ENCODE measurements at regions not wholly inside any gene's neighbourhood (a gene's known extent, or its start where the extent isn't known, plus 50 kb on each side); places are given as distances from the start of the nearest gene placed in this dataset.
"Not testable (repeated sequence)": the region's sequence is repeated elsewhere in the genome, so short reads cannot be mapped to it uniquely, and the experiment has no call there.

DNA sequence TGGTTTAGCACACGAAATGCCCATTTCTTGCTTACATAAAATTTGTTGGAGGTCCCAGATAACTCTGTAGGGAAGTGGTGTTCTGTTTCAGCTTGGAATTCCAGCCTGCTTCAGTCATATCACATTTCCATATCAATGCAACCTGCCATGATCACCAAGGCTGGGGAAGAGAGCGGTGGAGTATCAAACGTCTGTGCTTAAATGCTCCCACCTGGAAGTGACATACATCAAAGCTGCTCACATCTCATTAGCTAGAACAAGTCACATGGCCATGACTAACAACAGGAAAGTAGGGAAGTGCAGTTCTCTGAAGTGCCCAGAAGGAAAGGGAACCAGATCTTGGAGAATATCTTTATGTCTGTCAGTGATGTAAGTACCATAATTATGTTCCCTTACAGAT is 130.2 kb upstream of the CFAP20DC start:
- Histone ChIP-seq H3K4me1 (ENCODE audit: control insufficient read depth in 1 of 2, insufficient read depth in 2 of 2, low read length in 2 of 2) (no peaks in the 10 kb centered on the region), H3K9me3 (ENCODE audit: control insufficient read depth in 1 of 2, low read length in 2 of 2) (peaks cover 0 to 1% of the 10 kb centered on the region in 2 donors), H3K27ac (ENCODE audit: low read length) (no peak overlapping the region), H3K27me3 (ENCODE audit: low read depth, low read length) (no peaks in the 10 kb centered on the region), H3K36me3 (ENCODE audit: control insufficient read depth in 1 of 2, insufficient read depth in 2 of 2, low read length in 2 of 2) (no peaks in the 10 kb centered on the region), H3K4me3 (ENCODE audit: low read depth in 1 of 2, low read length in 2 of 2) (no peak overlapping the region)

- H3K27me3 ChIP-seq (ENCODE audit: low read depth, low read length), result no peaks in the 10 kb centered on the region
- H3K36me3 ChIP-seq (ENCODE audit: control insufficient read depth in 1 of 2, insufficient read depth in 2 of 2, low read length in 2 of 2), result no peaks in the 10 kb centered on the region
- peaks cover 0 to 4% of the 10 kb centered on the region in 2 donors for H3K9me3 ChIP-seq (ENCODE audit: control insufficient read depth in 1 of 2, low read length in 2 of 2)
- H3K4me1 ChIP-seq (ENCODE audit: control insufficient read depth in 1 of 2, insufficient read depth in 2 of 2, low read length in 2 of 2), result no peaks in the 10 kb centered on the region
- H3K4me3 ChIP-seq (ENCODE audit: low read depth in 1 of 2, low read length in 2 of 2), result no peak overlapping the region
- H3K27ac ChIP-seq (ENCODE audit: low read length), result no peak overlapping the region
Observed at GRCh38 chr3:59178698-59179097, 128.9 kb upstream of the CFAP20DC start.

GRCh38 chr3:59171491-59171890 is 121.7 kb upstream of the CFAP20DC start:
- Histone ChIP-seq H3K27ac (ENCODE audit: low read length) (no peak overlapping the region), H3K4me1 (ENCODE audit: control insufficient read depth in 1 of 2, insufficient read depth in 2 of 2, low read length in 2 of 2) (no peaks in the 10 kb centered on the region), H3K36me3 (ENCODE audit: control insufficient read depth in 1 of 2, insufficient read depth in 2 of 2, low read length in 2 of 2) (no peaks in the 10 kb centered on the region), H3K27me3 (ENCODE audit: low read depth, low read length) (no peaks in the 10 kb centered on the region), H3K4me3 (ENCODE audit: low read depth in 1 of 2, low read length in 2 of 2) (no peak overlapping the region), H3K9me3 (ENCODE audit: control insufficient read depth in 1 of 2, low read length in 2 of 2) (peaks cover 0 to 4% of the 10 kb centered on the region in 2 donors)

DNA sequence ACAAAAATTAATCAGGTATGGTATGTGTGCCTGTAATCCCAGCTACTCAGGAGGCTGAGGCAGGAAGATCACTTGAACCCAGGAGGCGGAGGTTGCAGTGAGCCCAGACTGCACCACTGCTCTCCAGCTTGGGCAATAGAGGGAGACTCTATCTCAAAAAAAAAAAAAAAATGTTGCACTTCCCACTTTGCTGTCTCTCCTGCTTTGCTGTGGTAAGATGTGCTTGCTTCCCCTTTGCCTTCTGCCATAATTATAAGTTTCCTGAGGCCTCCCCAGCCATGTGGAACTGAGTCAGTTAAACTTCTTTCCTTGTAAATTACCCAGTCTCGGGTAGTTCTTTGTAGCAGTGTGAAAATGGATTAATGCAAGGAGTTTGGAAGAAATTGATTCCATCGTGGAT is 120.3 kb upstream of the CFAP20DC start:
- not testable (repeated sequence) for H3K4me1 ChIP-seq (ENCODE audit: control insufficient read depth in 1 of 2, insufficient read depth in 2 of 2, low read length in 2 of 2)

GRCh38 chr3:59167756-59168155 is 117.9 kb upstream of the CFAP20DC start:
- no peaks in the 10 kb centered on the region for H3K27me3 ChIP-seq (ENCODE audit: low read depth, low read length)
- no peak overlapping the region for H3K27ac ChIP-seq (ENCODE audit: low read length)
- no peaks in the 10 kb centered on the region for H3K36me3 ChIP-seq (ENCODE audit: control insufficient read depth in 1 of 2, insufficient read depth in 2 of 2, low read length in 2 of 2)
- no peaks in the 10 kb centered on the region for H3K4me1 ChIP-seq (ENCODE audit: control insufficient read depth in 1 of 2, insufficient read depth in 2 of 2, low read length in 2 of 2)
- H3K9me3 ChIP-seq (ENCODE audit: control insufficient read depth in 1 of 2, low read length in 2 of 2), result no peaks in the 10 kb centered on the region
- H3K4me3 ChIP-seq (ENCODE audit: low read depth in 1 of 2, low read length in 2 of 2), result no peak overlapping the region

More for the DNA sequence above, 120.3 kb upstream of the CFAP20DC start:
- not testable (repeated sequence) for H3K27me3 ChIP-seq (ENCODE audit: low read depth, low read length); H3K4me3 ChIP-seq (ENCODE audit: low read depth in 1 of 2, low read length in 2 of 2); H3K9me3 ChIP-seq (ENCODE audit: control insufficient read depth in 1 of 2, low read length in 2 of 2); H3K27ac ChIP-seq (ENCODE audit: low read length); H3K36me3 ChIP-seq (ENCODE audit: control insufficient read depth in 1 of 2, insufficient read depth in 2 of 2, low read length in 2 of 2)

DNA sequence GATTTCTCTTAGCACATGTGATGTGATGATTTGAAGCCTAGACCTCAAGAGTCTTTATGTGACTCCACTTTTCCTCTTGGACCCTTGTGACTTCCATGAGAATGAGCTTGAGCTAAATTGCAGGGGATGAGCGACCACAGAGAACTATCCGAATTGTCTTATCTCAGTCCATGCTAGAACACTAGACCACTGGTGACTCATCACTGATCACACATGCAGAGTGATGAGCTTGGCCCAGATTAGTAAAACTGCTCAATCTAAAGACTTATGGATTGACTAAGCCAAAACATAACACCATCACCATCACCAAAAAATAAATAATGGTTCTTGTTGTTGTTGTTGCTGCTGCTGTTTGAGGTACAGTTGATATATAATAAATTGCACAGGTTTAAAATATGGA is 114.1 kb upstream of the CFAP20DC start:
- Histone ChIP-seq H3K27me3 (ENCODE audit: low read depth, low read length) (no peaks in the 10 kb centered on the region), H3K36me3 (ENCODE audit: control insufficient read depth in 1 of 2, insufficient read depth in 2 of 2, low read length in 2 of 2) (no peaks in the 10 kb centered on the region), H3K4me1 (ENCODE audit: control insufficient read depth in 1 of 2, insufficient read depth in 2 of 2, low read length in 2 of 2) (no peaks in the 10 kb centered on the region), H3K4me3 (ENCODE audit: low read depth in 1 of 2, low read length in 2 of 2) (no peak overlapping the region), H3K9me3 (ENCODE audit: control insufficient read depth in 1 of 2, low read length in 2 of 2) (no peaks in the 10 kb centered on the region), H3K27ac (ENCODE audit: low read length) (no peak overlapping the region)

DNA sequence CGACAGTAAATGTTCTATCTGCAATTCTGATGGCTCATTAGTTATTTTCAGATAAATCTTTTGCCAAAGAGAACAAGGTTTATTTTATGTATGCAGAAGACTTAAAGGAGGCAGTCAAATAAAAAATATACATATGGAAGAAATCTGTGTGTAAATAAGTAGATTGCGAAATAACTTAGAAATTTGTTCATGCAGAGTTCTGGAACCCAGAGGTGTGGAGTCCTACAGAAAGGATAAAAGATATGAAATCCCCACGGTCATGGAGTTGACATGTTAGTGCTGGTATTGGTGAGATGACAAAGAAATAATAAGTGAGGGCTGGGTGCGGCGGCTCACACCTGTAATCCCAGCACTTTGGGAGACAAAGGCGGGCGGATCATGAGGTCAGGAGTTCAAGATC is 111.2 kb upstream of the CFAP20DC start:
- H3K27ac ChIP-seq (ENCODE audit: low read length), result no peak overlapping the region
- no peaks in the 10 kb centered on the region for H3K36me3 ChIP-seq (ENCODE audit: control insufficient read depth in 1 of 2, insufficient read depth in 2 of 2, low read length in 2 of 2)
- H3K4me1 ChIP-seq (ENCODE audit: control insufficient read depth in 1 of 2, insufficient read depth in 2 of 2, low read length in 2 of 2), result no peaks in the 10 kb centered on the region
- no peaks in the 10 kb centered on the region for H3K9me3 ChIP-seq (ENCODE audit: control insufficient read depth in 1 of 2, low read length in 2 of 2)
- H3K4me3 ChIP-seq (ENCODE audit: low read depth in 1 of 2, low read length in 2 of 2), result no peak overlapping the region
- no peaks in the 10 kb centered on the region for H3K27me3 ChIP-seq (ENCODE audit: low read depth, low read length)

GRCh38 chr3:59160133-59160746 is 110.4 kb upstream of the CFAP20DC start:
- H3K4me3 ChIP-seq (ENCODE audit: low read depth in 1 of 2, low read length in 2 of 2), result no peak overlapping the region
- H3K9me3 ChIP-seq (ENCODE audit: control insufficient read depth in 1 of 2, low read length in 2 of 2), result no peaks in the 10 kb centered on the region
- no peaks in the 10 kb centered on the region for H3K27me3 ChIP-seq (ENCODE audit: low read depth, low read length)
- no peaks in the 10 kb centered on the region for H3K4me1 ChIP-seq (ENCODE audit: control insufficient read depth in 1 of 2, insufficient read depth in 2 of 2, low read length in 2 of 2)
- H3K36me3 ChIP-seq (ENCODE audit: control insufficient read depth in 1 of 2, insufficient read depth in 2 of 2, low read length in 2 of 2), result no peaks in the 10 kb centered on the region
- H3K27ac ChIP-seq (ENCODE audit: low read length), result no peak overlapping the region

- Histone ChIP-seq H3K4me1 (ENCODE audit: control insufficient read depth in 1 of 2, insufficient read depth in 2 of 2, low read length in 2 of 2) (no peaks in the 10 kb centered on the region), H3K4me3 (ENCODE audit: low read depth in 1 of 2, low read length in 2 of 2) (no peak overlapping the region), H3K36me3 (ENCODE audit: control insufficient read depth in 1 of 2, insufficient read depth in 2 of 2, low read length in 2 of 2) (no peaks in the 10 kb centered on the region), H3K9me3 (ENCODE audit: control insufficient read depth in 1 of 2, low read length in 2 of 2) (peaks cover 3 to 6% of the 10 kb centered on the region in 2 donors), H3K27me3 (ENCODE audit: low read depth, low read length) (no peaks in the 10 kb centered on the region), H3K27ac (ENCODE audit: low read length) (no peak overlapping the region)
Observed at GRCh38 chr3:59153648-59154047, 103.8 kb upstream of the CFAP20DC start.

GRCh38 chr3:59152943-59153342 is 103.1 kb upstream of the CFAP20DC start:
- Histone ChIP-seq H3K4me1 (ENCODE audit: control insufficient read depth in 1 of 2, insufficient read depth in 2 of 2, low read length in 2 of 2) (no peaks in the 10 kb centered on the region), H3K4me3 (ENCODE audit: low read depth in 1 of 2, low read length in 2 of 2) (no peak overlapping the region), H3K36me3 (ENCODE audit: control insufficient read depth in 1 of 2, insufficient read depth in 2 of 2, low read length in 2 of 2) (no peaks in the 10 kb centered on the region), H3K27me3 (ENCODE audit: low read depth, low read length) (no peaks in the 10 kb centered on the region), H3K9me3 (ENCODE audit: control insufficient read depth in 1 of 2, low read length in 2 of 2) (peaks cover 3 to 7% of the 10 kb centered on the region in 2 donors), H3K27ac (ENCODE audit: low read length) (no peak overlapping the region)

DNA sequence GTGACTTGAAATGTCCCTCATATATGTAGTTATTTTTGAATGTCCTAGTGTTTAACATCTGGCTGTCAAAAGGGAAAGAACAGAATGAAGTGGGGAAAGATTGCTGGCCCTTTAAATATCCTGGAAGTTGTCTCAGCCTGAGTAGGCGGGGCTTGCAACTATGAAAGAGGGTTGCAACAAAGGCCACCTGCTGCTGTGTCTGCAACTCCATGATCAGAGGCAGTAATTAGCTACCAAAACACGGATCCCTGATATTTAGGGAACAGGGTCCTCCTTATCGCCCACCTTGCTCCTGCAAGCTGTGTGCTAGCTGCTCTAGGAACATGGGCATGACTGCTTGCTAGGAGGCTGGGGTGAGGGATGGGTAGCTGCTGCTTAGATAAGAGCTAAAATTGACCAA is 100.2 kb upstream of the CFAP20DC start:
- H3K4me1 ChIP-seq (ENCODE audit: control insufficient read depth in 1 of 2, insufficient read depth in 2 of 2, low read length in 2 of 2), result no peaks in the 10 kb centered on the region
- H3K27ac ChIP-seq (ENCODE audit: low read length), result no peak overlapping the region
- H3K27me3 ChIP-seq (ENCODE audit: low read depth, low read length), result no peaks in the 10 kb centered on the region
- H3K36me3 ChIP-seq (ENCODE audit: control insufficient read depth in 1 of 2, insufficient read depth in 2 of 2, low read length in 2 of 2), result no peaks in the 10 kb centered on the region
- no peak overlapping the region for H3K4me3 ChIP-seq (ENCODE audit: low read depth in 1 of 2, low read length in 2 of 2)
- peaks cover 3 to 12% of the 10 kb centered on the region in 2 donors for H3K9me3 ChIP-seq (ENCODE audit: control insufficient read depth in 1 of 2, low read length in 2 of 2)

- Histone ChIP-seq H3K9me3 (ENCODE audit: control insufficient read depth in 1 of 2, low read length in 2 of 2) (peaks cover 3 to 12% of the 10 kb centered on the region in 2 donors), H3K36me3 (ENCODE audit: control insufficient read depth in 1 of 2, insufficient read depth in 2 of 2, low read length in 2 of 2) (no peaks in the 10 kb centered on the region), H3K27me3 (ENCODE audit: low read depth, low read length) (no peaks in the 10 kb centered on the region)
Observed at GRCh38 chr3:59149166-59149565, 99.3 kb upstream of the CFAP20DC start.

More at GRCh38 chr3:59149166-59149565, 99.3 kb upstream of the CFAP20DC start:
- Histone ChIP-seq H3K4me1 (ENCODE audit: control insufficient read depth in 1 of 2, insufficient read depth in 2 of 2, low read length in 2 of 2) (no peaks in the 10 kb centered on the region), H3K27ac (ENCODE audit: low read length) (no peak overlapping the region), H3K4me3 (ENCODE audit: low read depth in 1 of 2, low read length in 2 of 2) (peak overlapping the region in 1 of 2 donors; percentile 5)
